ENCODE measurements at regions not wholly inside any gene's neighbourhood (a gene's known extent, or its start where the extent isn't known, plus 50 kb on each side); places are given as distances from the start of the nearest gene placed in this dataset.

GRCh38 chr2:188142088-188142487 lies 149.6 kb upstream of the GULP1 start:
- Mint-ChIP-seq H3K4me1 (no peaks in the 10 kb centered on the region), H3K4me3 (no peak overlapping the region), H3K27ac (no peak overlapping the region), H3K9me3 (peaks cover 0 to 2% (median 0%) of the 10 kb centered on the region in 7 donors), H3K27me3 (ENCODE audit: low read depth in 3 of 3) (no peaks in the 10 kb centered on the region), H3K36me3 (no peaks in the 10 kb centered on the region)
- no peaks in the 10 kb centered on the region for H3K9me3 ChIP-seq (replicated peaks in 1 of 2; ENCODE audit: control insufficient read depth in 1 of 2, insufficient read depth in 1 of 2, low read length in 2 of 2)
- H3K4me2 ChIP-seq (replicated peaks; ENCODE audit: extremely low read depth, low read length, poor library complexity, severe bottlenecking), result no peak overlapping the region
- no peak for DNase-seq
- H2AFZ ChIP-seq (ENCODE audit: insufficient read depth, low read depth, low read length, poor library complexity, severe bottlenecking), result no peak overlapping the region
- TF ChIP-seq CTCF (IDR thresholded peaks at IDR 0.05), result no peak
- no peaks in the 10 kb centered on the region for H3K79me2 ChIP-seq (ENCODE audit: insufficient read depth, low read length)
- H3K36me3 ChIP-seq (replicated peaks in 1 of 2; ENCODE audit: control insufficient read depth in 1 of 2, insufficient read depth in 2 of 2, low read length in 2 of 2), result no peaks in the 10 kb centered on the region
- H4K20me1 ChIP-seq (ENCODE audit: insufficient read depth, low read length), result no peaks in the 10 kb centered on the region
- no peaks in the 10 kb centered on the region for H3K4me1 ChIP-seq (ENCODE audit: control insufficient read depth in 1 of 2, insufficient read depth in 2 of 2, low read length in 2 of 2)
- no peak overlapping the region for H3K27ac ChIP-seq (ENCODE audit: low read depth in 1 of 2, low read length in 2 of 2)
- intact Hi-C loops (cut with micrococcal nuclease), result no loop called here
- no peak overlapping the region for H3K9ac ChIP-seq (ENCODE audit: insufficient read depth, low read length, poor library complexity, severe bottlenecking)
- H3K4me3 ChIP-seq (replicated peaks in 1 of 3; ENCODE audit: low read depth in 2 of 3, low read length in 3 of 3), result no peak overlapping the region
- H3K27me3 ChIP-seq (ENCODE audit: control insufficient read depth in 2 of 2, insufficient read depth in 2 of 2, low read length in 2 of 2), result no peaks in the 10 kb centered on the region

- intact Hi-C loops (cut with micrococcal nuclease), result no loop called here
- H3K27ac ChIP-seq (ENCODE audit: low read depth in 1 of 2, low read length in 2 of 2), result no peak overlapping the region
- Mint-ChIP-seq H3K4me3 (no peak overlapping the region), H3K27ac (no peak overlapping the region), H3K9me3 (peaks cover 0 to 2% (median 0%) of the 10 kb centered on the region in 7 donors), H3K36me3 (no peaks in the 10 kb centered on the region), H3K27me3 (ENCODE audit: low read depth in 3 of 3) (no peaks in the 10 kb centered on the region), H3K4me1 (no peaks in the 10 kb centered on the region)
- WGBS (ENCODE audit: insufficient coverage), result no CpG with 5 or more reads among the region's 3 CpGs
- no peak for TF ChIP-seq CTCF (IDR thresholded peaks at IDR 0.05)
- DNase-seq, result no peak
- no peak overlapping the region for H3K9ac ChIP-seq (ENCODE audit: insufficient read depth, low read length, poor library complexity, severe bottlenecking)
- no peak overlapping the region for H3K4me3 ChIP-seq (replicated peaks in 1 of 3; ENCODE audit: low read depth in 2 of 3, low read length in 3 of 3)
- no peaks in the 10 kb centered on the region for H3K27me3 ChIP-seq (ENCODE audit: control insufficient read depth in 2 of 2, insufficient read depth in 2 of 2, low read length in 2 of 2)
- H3K4me1 ChIP-seq (ENCODE audit: control insufficient read depth in 1 of 2, insufficient read depth in 2 of 2, low read length in 2 of 2), result no peaks in the 10 kb centered on the region
- no peak overlapping the region for H2AFZ ChIP-seq (ENCODE audit: insufficient read depth, low read depth, low read length, poor library complexity, severe bottlenecking)
- H3K79me2 ChIP-seq (ENCODE audit: insufficient read depth, low read length), result no peaks in the 10 kb centered on the region
- H3K36me3 ChIP-seq (replicated peaks in 1 of 2; ENCODE audit: control insufficient read depth in 1 of 2, insufficient read depth in 2 of 2, low read length in 2 of 2), result no peaks in the 10 kb centered on the region
- H3K4me2 ChIP-seq (replicated peaks; ENCODE audit: extremely low read depth, low read length, poor library complexity, severe bottlenecking), result no peak overlapping the region
- H4K20me1 ChIP-seq (ENCODE audit: insufficient read depth, low read length), result no peaks in the 10 kb centered on the region
- no peaks in the 10 kb centered on the region for H3K9me3 ChIP-seq (replicated peaks in 1 of 2; ENCODE audit: control insufficient read depth in 1 of 2, insufficient read depth in 1 of 2, low read length in 2 of 2)
Observed at GRCh38 chr2:188142636-188143295, 148.9 kb upstream of the GULP1 start.

All from CD14-positive monocyte (primary cell).